Panc1 (cell line): ENCODE measurements at regions not wholly inside any gene's neighbourhood (a gene's known extent, or its start where the extent isn't known, plus 50 kb on each side); places are given as distances from the start of the nearest gene placed in this dataset.

Source experiments
- ATAC-seq: fragments of 200-7000 bp; cut with Tn5 transposase; 2 replicates; pipeline ENCODE4 v1.9.1; 2020; ENCODE audit warnings: mild to moderate bottlenecking, moderate library complexity
- BruUV-seq: library from RNA; stranded (reverse); fragments of 400-500 nt; replicated peaks from 2 replicates; lab custom pipeline; 2021; lab: Mats Ljungman, UMichigan
- CTCF ChIA-PET: fragments of 300-600 bp; sonication (Branson Sonifier 250); formaldehyde crosslinking; loops from one replicate; lab custom pipeline; 2022; ENCODE audit warnings: antibody characterized with exemption; lab: Charles Lee
- POLR2A ChIA-PET: fragments of 300-600 bp; sonication (Branson Sonifier 250); formaldehyde crosslinking; loops from one replicate; lab custom pipeline; 2022; ENCODE audit warnings: antibody characterized with exemption; lab: Charles Lee
- DNase-seq: peaks from one replicate; pipeline ENCODE4 v3.0.0-alpha.2; 2010; ENCODE audit warnings: low read depth, low spot score
- H3K27ac ChIP-seq: 2 replicates; pipeline ENCODE4 v1.5.1; 2011; ENCODE audit warnings: mild to moderate bottlenecking, low read length, inconsistent platforms
- H3K27me3 ChIP-seq: fragments of 200-500 bp; sonication (Bioruptor generic); 2 replicates; pipeline ENCODE4 v1.6.0; 2014; ENCODE audit warnings: low read length, inconsistent platforms; ENCODE audit not compliant: control insufficient read depth, insufficient read depth
- H3K36me3 ChIP-seq: fragments of 200-500 bp; sonication (Bioruptor generic); 2 replicates; pipeline ENCODE4 v1.5.1; 2014; ENCODE audit warnings: inconsistent platforms, mild to moderate bottlenecking, low read length, moderate library complexity; ENCODE audit not compliant: control insufficient read depth, insufficient read depth
- H3K4me1 ChIP-seq: 2 replicates; pipeline ENCODE4 v1.5.1; 2011; ENCODE audit warnings: inconsistent platforms, mild to moderate bottlenecking, low read length, moderate library complexity; ENCODE audit not compliant: control insufficient read depth, insufficient read depth
- H3K4me3 ChIP-seq, 2 experiments: 2 replicates each; pipeline ENCODE4 v1.5.1; 2011 to 2012; ENCODE audit warnings: low read depth in 2 of 2, low read length in 2 of 2, mild to moderate bottlenecking in 2 of 2, inconsistent platforms in 1 of 2, moderate library complexity in 1 of 2
- H3K9me3 ChIP-seq: fragments of 200-500 bp; sonication (Bioruptor generic); 2 replicates; pipeline ENCODE4 v1.5.1; 2014; ENCODE audit warnings: low read depth, mild to moderate bottlenecking, inconsistent platforms, low read length, moderate library complexity; ENCODE audit not compliant: control insufficient read depth, insufficient read depth
- POLR2AphosphoS5 ChIP-seq: IDR thresholded peaks from 2 replicates; pipeline ENCODE4 v1.6.1; 2012; ENCODE audit warnings: mild to moderate bottlenecking, low read depth, low read length, moderate library complexity
- REST ChIP-seq, 2 experiments: IDR thresholded peaks; 2 replicates each; pipeline ENCODE4 v1.6.1; 2011 to 2012; ENCODE audit warnings: low read depth in 2 of 2, control low read depth in 1 of 2, low read length in 1 of 2, mild to moderate bottlenecking in 1 of 2, moderate library complexity in 1 of 2; ENCODE audit not compliant: insufficient read depth in 1 of 2
- SIN3A ChIP-seq: IDR thresholded peaks from 2 replicates; pipeline ENCODE4 v1.6.1; 2012; ENCODE audit warnings: low read depth, mild to moderate bottlenecking, low read length, moderate library complexity, borderline replicate concordance; ENCODE audit not compliant: insufficient read depth
- TCF7L2 ChIP-seq: IDR thresholded peaks from 2 replicates; pipeline ENCODE4 v1.6.1; 2011; ENCODE audit warnings: mild to moderate bottlenecking, low read depth, low read length, inconsistent platforms
- in situ Hi-C: cut with HindIII; loops from 2 replicates; pipeline ENCODE4 v1.10.0; 2016; ENCODE audit warnings: low sequenced_read_pairs, low pct_unique_long_range_greater_than_20kb
- intact Hi-C: fragments of 100-400 bp; cut with micrococcal nuclease; formaldehyde crosslinking; loops from one replicate; pipeline ENCODE4 v1.10.0; 2022; ENCODE audit not compliant: unreplicated experiment
- TF ChIP-seq, protein P1 (sequence below): fragments of 450-650 bp; IDR thresholded peaks from 2 replicates; pipeline ENCODE4 v1.5.1; 2017; ENCODE audit warnings: mild to moderate bottlenecking

DNA sequence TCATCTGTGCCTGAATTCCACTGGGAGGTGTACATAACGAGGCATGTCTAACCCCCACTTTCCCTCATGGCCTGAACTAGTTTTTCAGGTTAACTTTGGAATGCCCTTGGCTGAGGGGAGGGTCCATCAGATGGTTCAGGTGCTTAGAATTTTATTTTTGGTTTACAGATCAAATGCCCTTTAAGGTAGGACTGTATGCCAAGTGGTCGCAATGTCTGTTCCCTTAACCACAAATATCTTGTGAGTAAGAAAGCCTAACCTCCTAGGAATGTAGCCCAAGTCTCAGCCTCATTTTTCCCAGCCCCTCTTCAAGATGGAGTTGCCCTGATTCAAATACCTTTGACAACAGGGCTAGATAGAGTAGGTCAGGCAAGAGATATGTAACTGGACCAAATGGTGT, 78.4 kb downstream of the RNASET2 start:
- ChIA-PET CTCF (no interaction called here), POLR2A (no interaction called here)
- Histone ChIP-seq H3K9me3 (no peaks in the 10 kb centered on the region), H3K36me3 (no peaks in the 10 kb centered on the region), H3K4me3 (no peak overlapping the region), H3K27ac (no peak overlapping the region), H3K27me3 (peaks cover 30% of the 10 kb centered on the region), H3K4me1 (no peaks in the 10 kb centered on the region)
- DNase-seq = no peak
- intact Hi-C loops (no loop called here), in situ Hi-C loops (no loop called here)
- no peak for ATAC-seq
- no TSS peak for BruUV-seq
- TF ChIP-seq POLR2AphosphoS5 = no peak
- no peak for TF ChIP-seq REST (IDR thresholded peaks at IDR 0.05; ENCODE audit: insufficient read depth in 1 of 2, low read depth in 2 of 2, low read length in 1 of 2)
- TF ChIP-seq, protein P1, sequence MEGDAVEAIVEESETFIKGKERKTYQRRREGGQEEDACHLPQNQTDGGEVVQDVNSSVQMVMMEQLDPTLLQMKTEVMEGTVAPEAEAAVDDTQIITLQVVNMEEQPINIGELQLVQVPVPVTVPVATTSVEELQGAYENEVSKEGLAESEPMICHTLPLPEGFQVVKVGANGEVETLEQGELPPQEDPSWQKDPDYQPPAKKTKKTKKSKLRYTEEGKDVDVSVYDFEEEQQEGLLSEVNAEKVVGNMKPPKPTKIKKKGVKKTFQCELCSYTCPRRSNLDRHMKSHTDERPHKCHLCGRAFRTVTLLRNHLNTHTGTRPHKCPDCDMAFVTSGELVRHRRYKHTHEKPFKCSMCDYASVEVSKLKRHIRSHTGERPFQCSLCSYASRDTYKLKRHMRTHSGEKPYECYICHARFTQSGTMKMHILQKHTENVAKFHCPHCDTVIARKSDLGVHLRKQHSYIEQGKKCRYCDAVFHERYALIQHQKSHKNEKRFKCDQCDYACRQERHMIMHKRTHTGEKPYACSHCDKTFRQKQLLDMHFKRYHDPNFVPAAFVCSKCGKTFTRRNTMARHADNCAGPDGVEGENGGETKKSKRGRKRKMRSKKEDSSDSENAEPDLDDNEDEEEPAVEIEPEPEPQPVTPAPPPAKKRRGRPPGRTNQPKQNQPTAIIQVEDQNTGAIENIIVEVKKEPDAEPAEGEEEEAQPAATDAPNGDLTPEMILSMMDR = no peak
- TF ChIP-seq TCF7L2 = no peak
- TF ChIP-seq SIN3A = no peak

- ChIA-PET CTCF (no interaction called here), POLR2A (no interaction called here)
- intact Hi-C loops (no loop called here), in situ Hi-C loops (no loop called here)
- no peak for DNase-seq
- H3K9me3 ChIP-seq = no peaks in the 10 kb centered on the region
- H3K4me1 ChIP-seq = no peaks in the 10 kb centered on the region
- H3K36me3 ChIP-seq = no peaks in the 10 kb centered on the region
- H3K27me3 ChIP-seq = peaks cover 33% of the 10 kb centered on the region
- no peak for ATAC-seq
- H3K4me3 ChIP-seq = no peak overlapping the region
- no TSS peak for BruUV-seq
- H3K27ac ChIP-seq = no peak overlapping the region
- TF ChIP-seq POLR2AphosphoS5 (no peak), REST (IDR thresholded peaks at IDR 0.05; ENCODE audit: insufficient read depth in 1 of 2, low read depth in 2 of 2, low read length in 1 of 2) (no peak), SIN3A (no peak), TCF7L2 (no peak)
- TF ChIP-seq, protein P1 = no peak
These were observed 79.0 kb downstream of the RNASET2 start for GRCh38 chr6:166877349-166877748.
